ENCODE measurements at regions not wholly inside any gene's neighbourhood (a gene's known extent, or its start where the extent isn't known, plus 50 kb on each side); places are given as distances from the start of the nearest gene placed in this dataset.

- Histone ChIP-seq H3K9ac (ENCODE audit: low read length) (no peak overlapping the region), H2BK15ac (ENCODE audit: low read depth, poor library complexity, severe bottlenecking) (no peak overlapping the region), H3K9me3 (ENCODE audit: control insufficient read depth, low read length) (no peaks in the 10 kb centered on the region), H2BK5ac (ENCODE audit: low read depth, low read length, poor library complexity, severe bottlenecking) (no peak overlapping the region), H3K4me3 (ENCODE audit: insufficient read depth in 1 of 2, low read depth in 1 of 2, low read length in 2 of 2) (no peak overlapping the region), H4K91ac (ENCODE audit: low read length) (no peak overlapping the region), H2BK12ac (ENCODE audit: low read length in 2 of 2) (no peak overlapping the region), H2AFZ (ENCODE audit: low read depth, low read length) (no peak overlapping the region), H3K4ac (ENCODE audit: low read depth in 1 of 2, low read length in 2 of 2) (no peak overlapping the region), H2BK120ac (ENCODE audit: low read depth, low read length) (no peak overlapping the region), H4K8ac (ENCODE audit: low read length) (no peak overlapping the region), H3K36me3 (ENCODE audit: control insufficient read depth in 1 of 2, insufficient read depth in 2 of 2, low read depth in 1 of 2, low read length in 2 of 2) (no peaks in the 10 kb centered on the region), H3K23ac (ENCODE audit: low read length in 2 of 2) (no peak overlapping the region), H3K18ac (ENCODE audit: low read depth in 1 of 2, low read length in 2 of 2) (no peak overlapping the region), H3K4me2 (ENCODE audit: low read length, poor library complexity, severe bottlenecking) (no peak overlapping the region), H3K27ac (ENCODE audit: low read length, poor library complexity, severe bottlenecking) (no peak overlapping the region), H2AK5ac (ENCODE audit: low read length, severe bottlenecking) (no peak overlapping the region), H3K4me1 (ENCODE audit: control insufficient read depth, insufficient read depth, low read depth, low read length) (no peaks in the 10 kb centered on the region), H3K27me3 (ENCODE audit: control insufficient read depth in 1 of 2, insufficient read depth in 1 of 2, low read length in 2 of 2) (no peaks in the 10 kb centered on the region), H3K14ac (ENCODE audit: low read length in 2 of 2) (no peak overlapping the region), H3K79me1 (replicated peaks; ENCODE audit: low read length, poor library complexity, severe bottlenecking) (no peaks in the 10 kb centered on the region)
- DNase-seq = no peak
Observed at GRCh38 chr2:194301946-194302345, 1355.1 kb upstream of the SLC39A10 start.

GRCh38 chr2:194294156-194294555 is 1362.9 kb upstream of the SLC39A10 start:
- Histone ChIP-seq H3K14ac (ENCODE audit: low read length in 2 of 2) (no peak overlapping the region), H3K27ac (ENCODE audit: low read length, poor library complexity, severe bottlenecking) (no peak overlapping the region), H3K27me3 (ENCODE audit: control insufficient read depth in 1 of 2, insufficient read depth in 1 of 2, low read length in 2 of 2) (no peaks in the 10 kb centered on the region), H2BK15ac (ENCODE audit: low read depth, poor library complexity, severe bottlenecking) (no peak overlapping the region), H3K23ac (ENCODE audit: low read length in 2 of 2) (no peak overlapping the region), H3K4me3 (ENCODE audit: insufficient read depth in 1 of 2, low read depth in 1 of 2, low read length in 2 of 2) (no peak overlapping the region), H3K79me1 (replicated peaks; ENCODE audit: low read length, poor library complexity, severe bottlenecking) (no peaks in the 10 kb centered on the region), H3K4me1 (ENCODE audit: control insufficient read depth, insufficient read depth, low read depth, low read length) (no peaks in the 10 kb centered on the region), H3K4me2 (ENCODE audit: low read length, poor library complexity, severe bottlenecking) (no peak overlapping the region), H2BK5ac (ENCODE audit: low read depth, low read length, poor library complexity, severe bottlenecking) (no peak overlapping the region), H3K9me3 (ENCODE audit: control insufficient read depth, low read length) (peaks cover 3% of the 10 kb centered on the region), H2BK120ac (ENCODE audit: low read depth, low read length) (no peak overlapping the region), H3K36me3 (ENCODE audit: control insufficient read depth in 1 of 2, insufficient read depth in 2 of 2, low read depth in 1 of 2, low read length in 2 of 2) (no peaks in the 10 kb centered on the region), H3K4ac (ENCODE audit: low read depth in 1 of 2, low read length in 2 of 2) (no peak overlapping the region), H4K8ac (ENCODE audit: low read length) (no peak overlapping the region), H2AFZ (ENCODE audit: low read depth, low read length) (no peak overlapping the region), H3K9ac (ENCODE audit: low read length) (no peak overlapping the region), H2BK12ac (ENCODE audit: low read length in 2 of 2) (no peak overlapping the region), H4K91ac (ENCODE audit: low read length) (no peak overlapping the region), H3K18ac (ENCODE audit: low read depth in 1 of 2, low read length in 2 of 2) (no peak overlapping the region), H2AK5ac (ENCODE audit: low read length, severe bottlenecking) (no peak overlapping the region)
- no CpG with 5 or more reads among the region's 1 CpG for WGBS
- DNase-seq = no peak

GRCh38 chr2:194291104-194291503 is 1365.9 kb upstream of the SLC39A10 start:
- Histone ChIP-seq H3K14ac (ENCODE audit: low read length in 2 of 2) (no peak overlapping the region), H3K79me1 (replicated peaks; ENCODE audit: low read length, poor library complexity, severe bottlenecking) (no peaks in the 10 kb centered on the region), H3K4me2 (ENCODE audit: low read length, poor library complexity, severe bottlenecking) (no peak overlapping the region), H4K8ac (ENCODE audit: low read length) (no peak overlapping the region), H3K27ac (ENCODE audit: low read length, poor library complexity, severe bottlenecking) (no peak overlapping the region), H3K9ac (ENCODE audit: low read length) (no peak overlapping the region), H3K9me3 (ENCODE audit: control insufficient read depth, low read length) (peaks cover 3% of the 10 kb centered on the region), H2BK120ac (ENCODE audit: low read depth, low read length) (no peak overlapping the region), H3K23ac (ENCODE audit: low read length in 2 of 2) (no peak overlapping the region), H3K4ac (ENCODE audit: low read depth in 1 of 2, low read length in 2 of 2) (no peak overlapping the region), H3K36me3 (ENCODE audit: control insufficient read depth in 1 of 2, insufficient read depth in 2 of 2, low read depth in 1 of 2, low read length in 2 of 2) (no peaks in the 10 kb centered on the region), H4K91ac (ENCODE audit: low read length) (no peak overlapping the region), H2AFZ (ENCODE audit: low read depth, low read length) (no peak overlapping the region), H2BK5ac (ENCODE audit: low read depth, low read length, poor library complexity, severe bottlenecking) (no peak overlapping the region), H3K27me3 (ENCODE audit: control insufficient read depth in 1 of 2, insufficient read depth in 1 of 2, low read length in 2 of 2) (no peaks in the 10 kb centered on the region), H2BK15ac (ENCODE audit: low read depth, poor library complexity, severe bottlenecking) (no peak overlapping the region), H2BK12ac (ENCODE audit: low read length in 2 of 2) (no peak overlapping the region), H3K4me1 (ENCODE audit: control insufficient read depth, insufficient read depth, low read depth, low read length) (no peaks in the 10 kb centered on the region), H2AK5ac (ENCODE audit: low read length, severe bottlenecking) (no peak overlapping the region), H3K18ac (ENCODE audit: low read depth in 1 of 2, low read length in 2 of 2) (no peak overlapping the region), H3K4me3 (ENCODE audit: insufficient read depth in 1 of 2, low read depth in 1 of 2, low read length in 2 of 2) (no peak overlapping the region)
- WGBS = 92% methylated on average over 3 of the region's 4 CpGs
- DNase-seq = no peak

GRCh38 chr2:194289712-194290346 is 1367.2 kb upstream of the SLC39A10 start:
- no peak overlapping the region for H3K4me2 ChIP-seq (ENCODE audit: low read length, poor library complexity, severe bottlenecking)
- no peak overlapping the region for H3K27ac ChIP-seq (ENCODE audit: low read length, poor library complexity, severe bottlenecking)
- no peak overlapping the region for H2BK120ac ChIP-seq (ENCODE audit: low read depth, low read length)
- H3K23ac ChIP-seq (ENCODE audit: low read length in 2 of 2) = no peak overlapping the region
- H3K14ac ChIP-seq (ENCODE audit: low read length in 2 of 2) = no peak overlapping the region
- no peak overlapping the region for H4K8ac ChIP-seq (ENCODE audit: low read length)
- no peak overlapping the region for H3K4ac ChIP-seq (ENCODE audit: low read depth in 1 of 2, low read length in 2 of 2)
- H2BK5ac ChIP-seq (ENCODE audit: low read depth, low read length, poor library complexity, severe bottlenecking) = no peak overlapping the region
- H2BK12ac ChIP-seq (ENCODE audit: low read length in 2 of 2) = no peak overlapping the region
- no peak overlapping the region for H3K4me3 ChIP-seq (ENCODE audit: insufficient read depth in 1 of 2, low read depth in 1 of 2, low read length in 2 of 2)
- no peaks in the 10 kb centered on the region for H3K36me3 ChIP-seq (ENCODE audit: control insufficient read depth in 1 of 2, insufficient read depth in 2 of 2, low read depth in 1 of 2, low read length in 2 of 2)
- no peak overlapping the region for H2AK5ac ChIP-seq (ENCODE audit: low read length, severe bottlenecking)
- DNase-seq = no peak
- peaks cover 5% of the 10 kb centered on the region for H3K9me3 ChIP-seq (ENCODE audit: control insufficient read depth, low read length)
- H3K27me3 ChIP-seq (ENCODE audit: control insufficient read depth in 1 of 2, insufficient read depth in 1 of 2, low read length in 2 of 2) = no peaks in the 10 kb centered on the region
- H3K79me1 ChIP-seq (replicated peaks; ENCODE audit: low read length, poor library complexity, severe bottlenecking) = no peaks in the 10 kb centered on the region
- H3K18ac ChIP-seq (ENCODE audit: low read depth in 1 of 2, low read length in 2 of 2) = no peak overlapping the region
- WGBS = 39% methylated on average over 3 of the region's 4 CpGs
- no peak overlapping the region for H2AFZ ChIP-seq (ENCODE audit: low read depth, low read length)
- no peak overlapping the region for H4K91ac ChIP-seq (ENCODE audit: low read length)
- no peaks in the 10 kb centered on the region for H3K4me1 ChIP-seq (ENCODE audit: control insufficient read depth, insufficient read depth, low read depth, low read length)
- H2BK15ac ChIP-seq (ENCODE audit: low read depth, poor library complexity, severe bottlenecking) = no peak overlapping the region
- no peak overlapping the region for H3K9ac ChIP-seq (ENCODE audit: low read length)
